BLaER1 (cell line): ENCODE measurements at regions not wholly inside any gene's neighbourhood (a gene's known extent, or its start where the extent isn't known, plus 50 kb on each side); places are given as distances from the start of the nearest gene placed in this dataset.

ENCODE experiments used
- H3K27ac ChIP-seq: shearing (Covaris generic); formaldehyde crosslinking; 2 replicates; pipeline ENCODE4 v1.8.1; 2022
- H3K27me3 ChIP-seq: shearing (Covaris generic); formaldehyde crosslinking; 2 replicates; pipeline ENCODE4 v1.8.1; 2022
- H3K36me3 ChIP-seq: shearing (Covaris generic); formaldehyde crosslinking; 2 replicates; pipeline ENCODE4 v1.8.1; 2022
- H3K4me1 ChIP-seq: shearing (Covaris generic); formaldehyde crosslinking; 2 replicates; pipeline ENCODE4 v1.8.1; 2022
- H3K4me2 ChIP-seq: shearing (Covaris generic); formaldehyde crosslinking; 2 replicates; pipeline ENCODE4 v1.8.1; 2022
- H3K4me3 ChIP-seq: shearing (Covaris generic); formaldehyde crosslinking; 2 replicates; pipeline ENCODE4 v1.8.1; 2022
- H3K9ac ChIP-seq: shearing (Covaris generic); formaldehyde crosslinking; 2 replicates; pipeline ENCODE4 v1.8.1; 2022
- H3K9me3 ChIP-seq: shearing (Covaris generic); formaldehyde crosslinking; 2 replicates; pipeline ENCODE4 v1.8.1; 2022
- H4K20me1 ChIP-seq: shearing (Covaris generic); formaldehyde crosslinking; 2 replicates; pipeline ENCODE4 v1.8.1; 2022
- Cebpa-rat ChIP-seq: shearing (Covaris generic); IDR thresholded peaks from 2 replicates; pipeline ENCODE4 v1.8.1; 2022

DNA sequence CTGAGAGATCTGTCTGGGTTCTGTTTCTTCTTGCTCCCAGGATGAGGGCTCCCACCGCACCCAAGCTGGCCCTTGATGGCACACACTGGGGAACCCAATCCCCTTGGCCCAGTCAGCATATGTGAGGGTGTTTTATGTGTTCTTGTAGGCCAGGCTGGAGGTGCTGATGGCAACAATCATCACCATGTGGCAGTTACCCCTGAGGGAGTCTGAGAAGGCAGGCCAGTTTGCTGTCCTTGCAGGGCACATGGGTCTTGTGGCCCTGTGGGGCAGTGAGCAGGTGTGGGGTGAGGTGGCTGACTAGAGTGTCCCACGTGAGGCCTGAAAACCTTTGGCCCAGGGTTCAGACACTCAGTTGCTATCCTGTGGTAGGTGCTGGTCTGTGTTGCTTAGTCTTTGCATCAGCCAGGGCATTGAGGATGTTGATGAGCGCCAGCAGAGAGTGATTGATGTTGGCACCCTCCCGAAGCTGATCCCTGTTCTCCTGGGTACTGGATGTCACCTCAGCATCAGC, 2183.0 kb downstream of the TP53TG3F start:
- H3K9ac ChIP-seq, result no peak overlapping the region
- TF ChIP-seq Cebpa-rat, result no peak
- H4K20me1 ChIP-seq, result no peaks in the 10 kb centered on the region
- no peaks in the 10 kb centered on the region for H3K9me3 ChIP-seq
- no peak overlapping the region for H3K4me2 ChIP-seq
- H3K36me3 ChIP-seq, result no peaks in the 10 kb centered on the region
- no peaks in the 10 kb centered on the region for H3K27me3 ChIP-seq
- peaks cover under 1% of the 10 kb centered on the region; the same call in 1 of the 2 replicates for H3K4me1 ChIP-seq
- no peak overlapping the region for H3K4me3 ChIP-seq
- no peak overlapping the region for H3K27ac ChIP-seq

DNA sequence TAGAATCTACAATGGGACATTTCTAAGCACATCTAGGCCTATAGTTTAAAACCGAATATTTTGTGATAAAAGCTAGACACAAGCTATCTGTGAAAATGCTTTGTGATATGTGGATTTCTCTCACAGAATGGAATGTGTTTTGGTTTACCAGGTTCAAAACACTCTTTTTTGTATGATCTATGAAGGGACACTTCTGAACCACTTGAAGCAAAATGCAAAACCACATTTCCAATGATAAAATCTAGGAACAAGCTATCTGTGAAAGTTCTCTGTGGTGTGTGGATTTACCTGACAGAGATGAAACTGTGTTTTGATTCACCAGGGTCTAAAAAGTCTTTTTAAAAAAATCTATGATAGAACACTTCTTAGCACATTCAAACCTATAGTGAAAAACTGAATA, 2192.4 kb downstream of the TP53TG3F start:
- no peak overlapping the region for H3K4me2 ChIP-seq
- H3K36me3 ChIP-seq, result no peaks in the 10 kb centered on the region
- no peaks in the 10 kb centered on the region for H3K9me3 ChIP-seq
- no peak overlapping the region for H3K9ac ChIP-seq
- H3K27ac ChIP-seq, result no peak overlapping the region
- no peak for TF ChIP-seq Cebpa-rat
- H3K27me3 ChIP-seq, result no peaks in the 10 kb centered on the region
- no peaks in the 10 kb centered on the region for H3K4me1 ChIP-seq
- no peaks in the 10 kb centered on the region for H4K20me1 ChIP-seq
- H3K4me3 ChIP-seq, result no peak overlapping the region

DNA sequence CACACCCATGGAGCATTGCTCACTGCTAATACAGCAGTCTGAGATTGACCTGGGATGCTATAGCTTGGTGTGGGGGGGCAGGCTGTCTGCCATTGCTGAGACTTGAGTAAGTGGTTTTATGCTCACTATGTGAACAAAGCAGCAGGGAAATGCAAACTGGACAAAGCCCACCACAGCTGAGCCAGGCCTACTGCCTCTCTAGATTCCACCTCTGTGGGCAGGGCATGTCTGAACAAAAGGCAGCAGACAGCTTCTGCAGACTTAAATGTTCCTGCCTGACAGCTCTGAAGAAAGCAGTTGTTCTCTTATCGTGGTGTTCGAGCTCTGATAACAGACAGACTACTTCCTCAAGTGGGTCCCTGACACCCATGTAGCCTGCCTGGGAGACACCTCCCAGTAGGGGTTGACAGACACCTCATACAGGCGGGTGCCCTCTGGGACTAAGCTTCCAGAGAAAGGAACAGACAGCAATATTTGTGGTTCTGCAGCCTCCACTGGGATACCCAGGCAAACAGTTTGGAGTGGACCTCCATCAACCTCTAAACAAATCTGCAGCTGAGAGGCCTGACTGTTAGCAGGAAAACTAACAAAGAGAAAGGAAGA, 2204.8 kb downstream of the TP53TG3F start:
- H3K27me3 ChIP-seq, result no peaks in the 10 kb centered on the region
- no peak overlapping the region for H3K27ac ChIP-seq
- H3K36me3 ChIP-seq, result no peaks in the 10 kb centered on the region
- no peaks in the 10 kb centered on the region for H4K20me1 ChIP-seq
- H3K9ac ChIP-seq, result no peak overlapping the region
- H3K4me2 ChIP-seq, result no peak overlapping the region
- H3K4me1 ChIP-seq, result no peaks in the 10 kb centered on the region
- H3K9me3 ChIP-seq, result peaks cover 16% of the 10 kb centered on the region
- TF ChIP-seq Cebpa-rat, result no peak
- no peak overlapping the region for H3K4me3 ChIP-seq

DNA sequence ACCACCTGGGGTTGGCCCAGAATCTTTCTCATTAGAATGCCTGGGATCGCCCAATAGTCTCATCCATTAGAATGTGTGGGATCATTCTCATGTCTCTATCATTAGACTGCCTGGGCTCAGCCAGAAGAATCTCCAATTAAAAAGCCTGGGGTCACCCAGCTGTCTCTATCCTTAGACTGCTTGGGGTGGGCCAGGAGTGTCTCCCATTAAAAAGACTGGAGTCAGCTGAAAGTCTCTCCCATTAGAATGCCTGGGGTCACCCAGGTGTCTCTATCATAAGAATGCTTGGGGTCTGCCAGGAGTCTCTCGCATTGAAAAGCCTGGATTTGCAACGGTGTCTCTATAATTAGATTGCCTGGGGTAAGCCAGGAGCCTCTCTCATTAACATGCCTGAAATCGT, 2225.7 kb downstream of the TP53TG3F start:
- Histone ChIP-seq H3K27ac (no peak overlapping the region), H3K27me3 (no peaks in the 10 kb centered on the region), H3K4me1 (no peaks in the 10 kb centered on the region), H3K9ac (no peak overlapping the region), H3K4me3 (no peak overlapping the region), H3K9me3 (peaks cover 65% of the 10 kb centered on the region), H3K36me3 (no peaks in the 10 kb centered on the region), H4K20me1 (no peaks in the 10 kb centered on the region), H3K4me2 (no peak overlapping the region)
- no peak for TF ChIP-seq Cebpa-rat

DNA sequence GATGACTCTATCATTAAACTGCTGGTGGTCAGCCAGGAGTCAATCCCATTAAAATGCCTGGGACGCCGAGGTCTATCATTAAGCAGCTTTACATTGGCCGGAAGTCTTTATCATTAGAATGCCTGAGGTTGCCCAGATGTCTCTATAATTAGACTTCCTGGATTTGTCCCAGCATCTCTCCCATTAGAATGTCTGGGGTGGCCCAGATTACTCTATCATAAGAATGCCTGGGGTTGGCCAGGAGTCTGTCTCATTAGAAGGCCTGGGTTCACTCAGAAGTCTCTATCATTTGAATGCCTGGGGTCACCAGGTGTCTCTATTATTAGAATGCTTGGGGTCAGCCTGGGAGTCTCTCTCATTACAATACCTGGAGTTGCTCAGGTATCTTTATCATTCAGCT, 2227.2 kb downstream of the TP53TG3F start:
- Histone ChIP-seq H3K4me1 (no peaks in the 10 kb centered on the region), H3K4me3 (no peak overlapping the region), H4K20me1 (no peaks in the 10 kb centered on the region), H3K9ac (no peak overlapping the region), H3K27ac (no peak overlapping the region), H3K36me3 (no peaks in the 10 kb centered on the region), H3K4me2 (no peak overlapping the region), H3K9me3 (peaks cover 80% of the 10 kb centered on the region), H3K27me3 (no peaks in the 10 kb centered on the region)
- no peak for TF ChIP-seq Cebpa-rat

DNA sequence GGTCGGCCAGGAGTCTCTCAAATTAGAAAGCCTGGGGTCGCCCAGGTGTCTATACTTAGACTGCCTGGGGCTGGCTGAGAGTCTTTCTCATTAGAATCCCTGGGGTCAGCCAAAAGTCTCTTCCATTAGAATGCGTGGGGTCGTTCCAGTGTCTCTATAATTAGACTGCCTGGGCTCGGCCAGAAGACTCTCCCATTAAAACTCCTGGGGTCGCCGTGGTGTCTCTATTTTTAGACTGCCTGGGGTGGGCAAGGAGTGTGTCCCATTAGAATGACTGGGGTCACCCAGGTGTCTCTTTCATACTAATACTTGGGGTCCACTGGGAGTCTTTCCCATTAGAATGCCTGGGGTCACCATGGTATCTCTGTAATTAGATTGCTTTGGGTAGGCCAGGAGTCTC, 2227.7 kb downstream of the TP53TG3F start:
- Histone ChIP-seq H3K27ac (no peak overlapping the region), H3K4me1 (no peaks in the 10 kb centered on the region), H3K4me3 (no peak overlapping the region), H4K20me1 (no peaks in the 10 kb centered on the region), H3K9me3 (peaks cover 84% of the 10 kb centered on the region), H3K9ac (no peak overlapping the region), H3K27me3 (no peaks in the 10 kb centered on the region), H3K36me3 (no peaks in the 10 kb centered on the region), H3K4me2 (no peak overlapping the region)
- TF ChIP-seq Cebpa-rat, result no peak

DNA sequence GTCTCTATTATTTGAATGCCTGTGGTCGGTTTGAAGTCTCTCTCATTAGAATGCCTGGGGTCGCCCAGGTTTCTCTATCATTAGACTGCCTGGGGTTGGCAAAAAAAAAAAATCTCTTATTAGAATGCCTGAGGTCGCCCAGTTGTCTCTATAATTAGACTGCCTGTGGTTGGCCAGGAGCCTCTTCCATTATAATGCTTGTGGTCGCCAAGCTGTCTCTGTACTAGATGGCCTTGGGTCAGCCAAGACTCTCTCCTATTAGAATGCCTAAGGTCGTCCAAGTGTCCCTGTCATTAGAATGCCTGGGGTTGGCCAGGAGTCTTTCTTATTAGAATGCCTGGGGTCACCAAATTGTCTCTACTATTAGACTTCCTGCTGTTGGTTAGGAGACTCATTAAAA, 2228.4 kb downstream of the TP53TG3F start:
- Histone ChIP-seq H3K4me2 (no peak overlapping the region), H4K20me1 (no peaks in the 10 kb centered on the region), H3K9me3 (peaks cover 92% of the 10 kb centered on the region), H3K4me3 (no peak overlapping the region), H3K27me3 (no peaks in the 10 kb centered on the region), H3K9ac (no peak overlapping the region), H3K36me3 (no peaks in the 10 kb centered on the region), H3K27ac (no peak overlapping the region), H3K4me1 (no peaks in the 10 kb centered on the region)
- TF ChIP-seq Cebpa-rat, result no peak

DNA sequence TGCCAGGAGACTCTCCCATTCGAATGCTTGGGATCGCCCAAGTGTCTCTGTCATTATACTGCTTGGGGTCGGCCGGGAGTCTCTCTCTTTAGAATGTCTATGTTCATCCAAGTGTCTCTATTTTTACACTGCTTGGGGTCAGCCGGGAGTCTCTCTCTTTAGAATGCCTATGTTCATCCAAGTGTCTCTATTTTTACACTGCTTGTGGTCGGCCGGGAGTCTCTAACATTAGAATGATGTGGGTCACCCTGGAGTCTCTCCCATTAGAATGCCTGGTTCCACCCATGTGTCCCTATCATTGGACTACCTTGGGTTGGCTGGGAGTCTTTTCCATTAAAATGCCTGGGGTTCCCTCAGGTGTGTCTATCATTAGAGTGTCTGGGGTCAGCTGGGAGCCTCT, 2230.4 kb downstream of the TP53TG3F start:
- H3K9ac ChIP-seq, result no peak overlapping the region
- H4K20me1 ChIP-seq, result no peaks in the 10 kb centered on the region
- no peaks in the 10 kb centered on the region for H3K4me1 ChIP-seq
- H3K36me3 ChIP-seq, result no peaks in the 10 kb centered on the region
- H3K4me3 ChIP-seq, result no peak overlapping the region
- H3K4me2 ChIP-seq, result no peak overlapping the region
- no peaks in the 10 kb centered on the region for H3K27me3 ChIP-seq
- H3K27ac ChIP-seq, result no peak overlapping the region
- peaks cover 94% of the 10 kb centered on the region for H3K9me3 ChIP-seq
- TF ChIP-seq Cebpa-rat, result no peak

DNA sequence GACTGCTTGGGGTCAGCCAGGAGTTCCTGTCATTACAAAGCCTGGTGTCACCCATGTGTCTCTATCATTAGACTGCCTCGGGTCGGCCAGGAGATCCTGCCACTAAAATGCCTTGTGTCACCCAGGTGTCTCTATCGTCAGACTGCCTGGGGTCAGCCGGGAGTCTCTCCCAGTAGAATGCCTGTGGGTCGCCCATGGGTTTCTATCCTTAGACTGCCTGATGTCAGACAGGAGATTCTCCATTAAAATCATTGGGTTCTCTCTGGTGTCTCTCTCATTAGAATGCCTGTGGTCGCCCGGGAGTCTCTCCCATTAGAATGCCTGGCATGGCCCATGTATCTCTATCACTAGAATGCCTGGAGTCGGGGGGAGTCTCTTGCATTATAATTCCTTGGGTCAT, 2231.0 kb downstream of the TP53TG3F start:
- H3K9me3 ChIP-seq, result peaks cover 94% of the 10 kb centered on the region
- no peak overlapping the region for H3K27ac ChIP-seq
- no peak overlapping the region for H3K9ac ChIP-seq
- no peak overlapping the region for H3K4me2 ChIP-seq
- no peak overlapping the region for H3K4me3 ChIP-seq
- TF ChIP-seq Cebpa-rat, result no peak
- no peaks in the 10 kb centered on the region for H3K27me3 ChIP-seq
- no peaks in the 10 kb centered on the region for H4K20me1 ChIP-seq
- no peaks in the 10 kb centered on the region for H3K4me1 ChIP-seq
- H3K36me3 ChIP-seq, result no peaks in the 10 kb centered on the region

DNA sequence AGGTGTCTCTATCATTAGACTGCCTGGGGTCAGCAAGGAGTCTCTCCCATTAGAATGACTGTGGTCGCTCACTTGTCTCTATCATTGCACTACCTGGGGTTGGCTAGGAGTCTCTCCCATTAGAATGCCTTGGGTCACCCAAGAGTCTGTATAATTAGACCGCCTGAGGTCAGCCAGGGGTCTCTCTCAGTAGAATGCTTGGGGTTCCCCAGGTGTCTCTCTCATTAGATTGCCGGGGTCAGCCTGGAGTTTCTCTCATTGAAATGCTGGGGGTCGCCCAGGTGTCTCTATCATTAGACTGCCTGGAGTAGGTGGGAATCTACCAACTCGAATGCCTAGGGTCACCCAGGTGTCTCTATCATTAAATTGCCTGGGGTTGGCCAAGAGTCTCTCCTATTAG, 2231.6 kb downstream of the TP53TG3F start:
- Histone ChIP-seq H3K27ac (no peak overlapping the region), H3K27me3 (no peaks in the 10 kb centered on the region), H3K4me1 (peaks cover under 1% of the 10 kb centered on the region; the same call in 1 of the 2 replicates), H4K20me1 (no peaks in the 10 kb centered on the region), H3K4me2 (no peak overlapping the region), H3K4me3 (no peak overlapping the region), H3K36me3 (no peaks in the 10 kb centered on the region), H3K9me3 (peaks cover 96% of the 10 kb centered on the region), H3K9ac (no peak overlapping the region)
- no peak for TF ChIP-seq Cebpa-rat

DNA sequence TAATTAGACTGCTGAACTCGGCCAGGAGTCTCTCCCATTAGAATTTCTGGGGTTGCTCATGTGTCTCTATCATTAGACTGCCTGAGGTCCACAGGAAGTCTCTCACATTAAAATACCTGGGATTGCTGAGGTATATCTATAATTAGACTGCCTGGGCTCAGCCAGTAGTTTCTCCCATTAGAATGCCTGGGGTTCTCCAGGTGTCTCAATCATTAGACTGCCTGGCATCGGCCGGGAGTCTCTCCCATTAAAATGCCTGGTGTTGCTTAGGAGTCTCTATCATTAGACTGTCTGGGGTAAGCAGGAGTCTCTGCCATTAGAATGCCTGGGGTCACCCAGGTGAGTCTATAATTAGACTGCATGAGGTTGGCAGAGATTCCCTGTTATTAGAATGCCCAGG, 2233.4 kb downstream of the TP53TG3F start:
- Histone ChIP-seq H3K4me2 (no peak overlapping the region), H3K36me3 (no peaks in the 10 kb centered on the region), H3K4me3 (no peak overlapping the region), H4K20me1 (no peaks in the 10 kb centered on the region), H3K27ac (no peak overlapping the region), H3K27me3 (no peaks in the 10 kb centered on the region), H3K9ac (no peak overlapping the region), H3K9me3 (peaks cover 87% of the 10 kb centered on the region), H3K4me1 (peaks cover 15% of the 10 kb centered on the region; the same call in 1 of the 2 replicates)
- TF ChIP-seq Cebpa-rat, result no peak
